SK-N-SH (cell line): ENCODE measurements at regions not wholly inside any gene's neighbourhood (a gene's known extent, or its start where the extent isn't known, plus 50 kb on each side); places are given as distances from the start of the nearest gene placed in this dataset.

Source experiments
- CTCF ChIP-seq: fragments of 200-600 bp; sonication (generic); IDR thresholded peaks from 2 replicates; pipeline ENCODE4 v1.6.1; 2017; ENCODE audit warnings: antibody characterized with exemption, mild to moderate bottlenecking, moderate library complexity
- EP300 ChIP-seq, 2 experiments: IDR thresholded peaks; 2 replicates each; pipeline versions ENCODE4 v1.4.0 to v1.6.1; 2012; ENCODE audit warnings: borderline replicate concordance in 1 of 2, low read depth in 1 of 2, low read length in 1 of 2
- GABPA ChIP-seq: IDR thresholded peaks from 2 replicates; pipeline ENCODE4 v1.4.0; 2012; ENCODE audit warnings: low read depth, mild to moderate bottlenecking
- POLR2AphosphoS5 ChIP-seq: IDR thresholded peaks from 2 replicates; pipeline ENCODE4 v1.6.1; 2012; ENCODE audit warnings: low read depth, low read length
- RAD21 ChIP-seq: IDR thresholded peaks from 2 replicates; pipeline ENCODE4 v1.6.1; 2012; ENCODE audit warnings: mild to moderate bottlenecking, low read length
- REST ChIP-seq: IDR thresholded peaks from 2 replicates; pipeline ENCODE4 v1.6.1; 2012; ENCODE audit warnings: mild to moderate bottlenecking, low read depth, low read length, moderate library complexity
- SIN3A ChIP-seq: IDR thresholded peaks from 2 replicates; pipeline ENCODE4 v1.6.1; 2012; ENCODE audit warnings: low read depth, mild to moderate bottlenecking, low read length, moderate library complexity, borderline replicate concordance
- SMC3 ChIP-seq: IDR thresholded peaks from 2 replicates; pipeline ENCODE4 v1.6.1; 2012; ENCODE audit warnings: low read depth, low read length, improper control_type of control experiment
- TAF1 ChIP-seq: IDR thresholded peaks from 2 replicates; pipeline ENCODE4 v1.6.1; 2012; ENCODE audit warnings: low read depth, mild to moderate bottlenecking, low read length, moderate library complexity, borderline replicate concordance
- TCF12 ChIP-seq: IDR thresholded peaks from 2 replicates; pipeline ENCODE4 v1.4.0; 2012
- TF ChIP-seq, protein P1 (sequence below): IDR thresholded peaks from 2 replicates; pipeline ENCODE4; 2012

DNA sequence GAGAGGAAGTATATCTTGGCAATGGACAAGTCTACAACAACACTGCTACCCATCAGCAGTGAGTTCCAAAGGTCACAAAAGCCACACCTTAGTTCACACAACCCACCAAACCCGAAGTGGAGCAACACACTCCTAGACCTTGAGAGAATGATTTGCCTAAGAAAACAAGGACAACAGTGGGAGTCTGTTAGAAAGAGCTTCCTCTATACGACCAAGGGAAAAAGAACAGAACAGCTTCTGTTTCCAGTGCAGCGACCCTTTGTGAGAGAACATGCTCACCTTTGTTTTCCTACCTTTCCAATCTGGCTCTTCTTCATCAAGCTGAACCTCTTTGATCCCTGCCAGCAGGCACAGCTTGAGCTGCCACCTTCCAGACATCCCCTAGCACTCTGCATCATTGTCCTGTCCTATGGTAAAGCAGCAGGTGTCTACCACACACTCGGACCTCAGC is 56.7 kb upstream of the PALMD start:
- TF ChIP-seq TCF12 (no peak), POLR2AphosphoS5 (no peak), CTCF (no peak), SIN3A (no peak), EP300 (IDR thresholded peaks at IDR 0.05; ENCODE audit: borderline replicate concordance in 1 of 2, low read depth in 1 of 2, low read length in 1 of 2) (no peak), GABPA (no peak), REST (no peak), SMC3 (no peak), RAD21 (no peak), TAF1 (no peak)
- TF ChIP-seq, protein P1, sequence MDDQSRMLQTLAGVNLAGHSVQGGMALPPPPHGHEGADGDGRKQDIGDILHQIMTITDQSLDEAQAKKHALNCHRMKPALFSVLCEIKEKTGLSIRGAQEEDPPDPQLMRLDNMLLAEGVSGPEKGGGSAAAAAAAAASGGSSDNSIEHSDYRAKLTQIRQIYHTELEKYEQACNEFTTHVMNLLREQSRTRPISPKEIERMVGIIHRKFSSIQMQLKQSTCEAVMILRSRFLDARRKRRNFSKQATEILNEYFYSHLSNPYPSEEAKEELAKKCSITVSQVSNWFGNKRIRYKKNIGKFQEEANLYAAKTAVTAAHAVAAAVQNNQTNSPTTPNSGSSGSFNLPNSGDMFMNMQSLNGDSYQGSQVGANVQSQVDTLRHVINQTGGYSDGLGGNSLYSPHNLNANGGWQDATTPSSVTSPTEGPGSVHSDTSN, result no peak
